K562 (cell line): ENCODE measurements at regions not wholly inside any gene's neighbourhood (a gene's known extent, or its start where the extent isn't known, plus 50 kb on each side); places are given as distances from the start of the nearest gene placed in this dataset.

Experiments
- ATAC-seq: fragments of 200-7000 bp; cut with Tn5 transposase; 3 replicates; pipeline ENCODE4 v1.9.1; 2020; ENCODE audit warnings: moderate library complexity
- BruUV-seq: library from RNA; stranded (reverse); fragments of 400-500 nt; replicated peaks from 2 replicates; lab custom pipeline; 2021; lab: Mats Ljungman, UMichigan
- CTCF ChIA-PET: fragments of 300-600 bp; formaldehyde crosslinking; extraction: SDS; loops from one replicate; lab custom pipeline; 2021; ENCODE audit warnings: low intra/inter-chr PET ratio; lab: Yijun Ruan, JAX
- POLR2A ChIA-PET: fragments of 300-600, 350-650 bp; sonication (Branson Sonifier 250); formaldehyde crosslinking; extraction: SDS; loops from one replicate; lab custom pipeline; 2021; ENCODE audit warnings: antibody characterized with exemption, inconsistent platforms; lab: Yijun Ruan, JAX
- DNase-seq, 4 experiments: peaks; one replicate each; pipeline versions ENCODE4 v3.0.0 to v3.0.0-alpha.2; 2011 to 2018; ENCODE audit warnings: low spot score in 3 of 4, mixed read lengths in 3 of 4; ENCODE audit errors: extremely low read depth in 1 of 4
- FAIRE-seq: peaks from 2 replicates; lab custom pipeline; 2011; peaks lifted over from hg19 to GRCh38; lab: Jason Lieb, UNC
- H2AFZ ChIP-seq: 2 replicates; pipeline ENCODE4 v1.6.0; 2011; ENCODE audit warnings: low read depth, low read length, control low read depth, inconsistent platforms
- H3K27ac ChIP-seq: fragments of 200-600 bp; 3 replicates; pipeline ENCODE4 v1.8.0; 2011; ENCODE audit warnings: low read depth, mild to moderate bottlenecking, control low read depth, inconsistent platforms, low read length, moderate library complexity, mixed read lengths; ENCODE audit errors: extremely low read depth
- H3K27me3 ChIP-seq, 2 experiments: fragments of 300-600 bp in 1 of 2; 2 replicates in 1 of 2; 3 replicates in 1 of 2; pipeline versions ENCODE4 v1.6.0 to v1.8.0; 2011; ENCODE audit warnings: inconsistent platforms in 2 of 2, low read length in 2 of 2, mild to moderate bottlenecking in 1 of 2, mixed read lengths in 1 of 2, moderate library complexity in 1 of 2; ENCODE audit not compliant: control insufficient read depth in 2 of 2, insufficient read depth in 2 of 2
- H3K36me3 ChIP-seq: fragments of 300-600 bp; 3 replicates; pipeline ENCODE4 v1.8.0; 2011; ENCODE audit warnings: mild to moderate bottlenecking, low read length, inconsistent platforms; ENCODE audit not compliant: control insufficient read depth, insufficient read depth
- H3K4me1 ChIP-seq, 2 experiments: fragments of 200-600 bp in 1 of 2; replicated peaks in 1 of 2; 2 replicates in 1 of 2; 3 replicates in 1 of 2; pipeline versions ENCODE4 v1.5.1 to v1.8.0; 2011; ENCODE audit warnings: inconsistent platforms in 2 of 2, low read length in 2 of 2, mild to moderate bottlenecking in 1 of 2, mixed read lengths in 1 of 2, moderate library complexity in 1 of 2; ENCODE audit not compliant: control insufficient read depth in 2 of 2, insufficient read depth in 2 of 2
- H3K4me2 ChIP-seq: 2 replicates; pipeline ENCODE4 v1.6.1; 2011; ENCODE audit warnings: low read length, control low read depth, inconsistent platforms, mixed read lengths; ENCODE audit not compliant: insufficient read depth
- H3K4me3 ChIP-seq: fragments of 200-600 bp; sonication (generic), shearing (Covaris generic); 2 replicates; pipeline ENCODE4 v1.5.1; 2016; ENCODE audit warnings: control low read depth, inconsistent platforms
- H3K79me2 ChIP-seq: fragments of 200-600 bp; 3 replicates; pipeline ENCODE4 v1.8.0; 2011; ENCODE audit warnings: low read length, inconsistent platforms; ENCODE audit not compliant: control insufficient read depth, insufficient read depth
- H3K9ac ChIP-seq, 2 experiments: 2 replicates each; pipeline versions ENCODE4 v1.6.0 to v1.6.1; 2011; ENCODE audit warnings: low read depth in 2 of 2, low read length in 2 of 2, control low read depth in 1 of 2, inconsistent platforms in 1 of 2, mild to moderate bottlenecking in 1 of 2, mixed read lengths in 1 of 2; ENCODE audit not compliant: insufficient read depth in 1 of 2
- H3K9me1 ChIP-seq: one replicate; pipeline ENCODE4 v1.6.0; 2011; ENCODE audit warnings: inconsistent platforms, mild to moderate bottlenecking, low read length, moderate library complexity; ENCODE audit not compliant: control insufficient read depth, insufficient read depth
- H3K9me3 ChIP-seq: replicated peaks from 2 replicates; pipeline ENCODE4 v1.5.1; 2011; ENCODE audit warnings: low read depth, low read length, inconsistent platforms; ENCODE audit not compliant: control insufficient read depth, insufficient read depth
- H4K20me1 ChIP-seq: replicated peaks from 2 replicates; pipeline ENCODE4 v1.6.1; 2011; ENCODE audit warnings: low read length, inconsistent platforms, mixed read lengths; ENCODE audit not compliant: control insufficient read depth, insufficient read depth
- ATF2 ChIP-seq: sonication (generic); formaldehyde crosslinking; IDR thresholded peaks from 2 replicates; pipeline ENCODE4 v1.8.1; 2022; ENCODE audit warnings: missing genetic modification reagents
- ATF3 ChIP-seq, 2 experiments: fragments of 450-650 bp in 1 of 2; sonication (generic) in 1 of 2; formaldehyde crosslinking in 1 of 2; IDR thresholded peaks in 1 of 2; conservative IDR thresholded peaks in 1 of 2; 2 replicates each; pipeline versions ENCODE4 v1.6.1 to v1.8.1; 2016 to 2023; ENCODE audit warnings: mild to moderate bottlenecking in 2 of 2, moderate library complexity in 2 of 2, inconsistent platforms in 1 of 2, missing genetic modification reagents in 1 of 2
- BACH1 ChIP-seq: fragments of 200-800 bp; sonication (Bioruptor generic); IDR thresholded peaks from 2 replicates; pipeline ENCODE4 v1.6.1; 2016; ENCODE audit warnings: missing genetic modification characterization, missing compliant biosample characterization
- CC2D1A ChIP-seq: fragments of 450-650 bp; IDR thresholded peaks from 2 replicates; pipeline ENCODE4 v1.6.1; 2017; ENCODE audit warnings: mild to moderate bottlenecking
- ERF ChIP-seq: fragments of 450-650 bp; formaldehyde crosslinking; IDR thresholded peaks from 2 replicates; pipeline ENCODE4 v1.4.0; 2020; ENCODE audit warnings: mild to moderate bottlenecking, mixed read lengths
- GABPA ChIP-seq: fragments of 200-800 bp; sonication (Bioruptor generic); conservative IDR thresholded peaks from 2 replicates; pipeline ENCODE4 v1.6.1; 2016; ENCODE audit warnings: low read depth, missing genetic modification characterization, missing compliant biosample characterization
- GTF2B ChIP-seq: IDR thresholded peaks from 2 replicates; pipeline ENCODE4 v1.6.1; 2011; ENCODE audit not compliant: insufficient read length; ENCODE audit errors: extremely low read depth
- MCM2 ChIP-seq: fragments of 450-650 bp; IDR thresholded peaks from 2 replicates; pipeline ENCODE4 v1.6.1; 2017; ENCODE audit warnings: low read depth, mild to moderate bottlenecking
- NFXL1 ChIP-seq: fragments of 450-650 bp; formaldehyde crosslinking; IDR thresholded peaks from 2 replicates; pipeline ENCODE4 v1.4.0; 2021; ENCODE audit warnings: mild to moderate bottlenecking
- SREBF2 ChIP-seq: sonication (generic); formaldehyde crosslinking; IDR thresholded peaks from 2 replicates; pipeline ENCODE4 v1.4.0; 2020; ENCODE audit warnings: mild to moderate bottlenecking, missing genetic modification reagents
- THAP12 ChIP-seq: fragments of 250-450 bp; sonication (Bioruptor Pico); IDR thresholded peaks from 2 replicates; pipeline ENCODE4 v1.9.0; 2021; ENCODE audit warnings: mild to moderate bottlenecking, inconsistent platforms
- ZBTB17 ChIP-seq: fragments of 450-650 bp; formaldehyde crosslinking; IDR thresholded peaks from 2 replicates; pipeline ENCODE4 v1.4.0; 2020; ENCODE audit warnings: mild to moderate bottlenecking
- ZFP91 ChIP-seq: sonication (generic); formaldehyde crosslinking; IDR thresholded peaks from 2 replicates; pipeline ENCODE4 v1.8.0; 2022; ENCODE audit warnings: mild to moderate bottlenecking, missing genetic modification reagents
- ZNF146 ChIP-seq: IDR thresholded peaks from one replicate; pipeline ENCODE4 v1.6.1; 2018; ENCODE audit warnings: missing compliant biosample characterization; ENCODE audit not compliant: unreplicated experiment
- ZNF184 ChIP-seq: sonication (generic); formaldehyde crosslinking; IDR thresholded peaks from 2 replicates; pipeline ENCODE4 v1.5.0; 2020; ENCODE audit warnings: missing genetic modification reagents
- ZNF217 ChIP-seq: sonication (generic); formaldehyde crosslinking; IDR thresholded peaks from 2 replicates; pipeline ENCODE4 v1.8.0; 2022; ENCODE audit warnings: mild to moderate bottlenecking, missing genetic modification reagents
- ZNF24 ChIP-seq: fragments of 450-650 bp; IDR thresholded peaks from 2 replicates; pipeline ENCODE4 v1.6.1; 2016
- ZNF444 ChIP-seq: fragments of 250-450 bp; sonication (Bioruptor Pico); IDR thresholded peaks from 2 replicates; pipeline ENCODE4 v1.4.0; 2020; ENCODE audit warnings: mild to moderate bottlenecking, moderate library complexity
- ZNF778 ChIP-seq: fragments of 450-650 bp; formaldehyde crosslinking; IDR thresholded peaks from 2 replicates; pipeline ENCODE4 v1.4.0; 2020; ENCODE audit warnings: mild to moderate bottlenecking, moderate library complexity
- in situ Hi-C: fragments of 300-500 bp; cut with MboI; formaldehyde crosslinking; loops from 4 replicates; pipeline ENCODE4 v1.15.0; 2018; ENCODE audit warnings: inconsistent platforms, mixed read lengths
- intact Hi-C: fragments of 100-400 bp; cut with micrococcal nuclease; formaldehyde crosslinking; loops from 2 replicates; pipeline ENCODE4 v1.14.2; 2022

GRCh38 chr1:221841983-221842335 lies 100.1 kb upstream of the DUSP10 start:
- no peaks in the 10 kb centered on the region for H3K9me3 ChIP-seq
- H4K20me1 ChIP-seq, result no peaks in the 10 kb centered on the region
- H3K27me3 ChIP-seq, result peaks cover 0 to 3% of the 10 kb centered on the region in 2 experiments; a peak in 3 of 5 replicates
- H3K4me1 ChIP-seq, result no peaks in the 10 kb centered on the region; a peak in 1 of 5 replicates
- ATAC-seq (no peak), DNase-seq (no peak), FAIRE-seq (no peak)
- no peak overlapping the region for H3K4me3 ChIP-seq
- H3K27ac ChIP-seq, result no peak overlapping the region
- TF ChIP-seq ZNF444 (CRISPR knock-in tag) (no peak), ATF2 (no peak), ZNF146 (CRISPR knock-in tag) (no peak), THAP12 (CRISPR knock-in tag) (no peak), SREBF2 (CRISPR knock-in tag) (no peak), MCM2 (no peak), ZNF184 (CRISPR knock-in tag) (no peak), ERF (CRISPR knock-in tag) (no peak), CC2D1A (no peak), ZNF24 (no peak), NFXL1 (no peak), GTF2B (no peak), ZNF217 (no peak), ZFP91 (CRISPR knock-in tag) (no peak), ZBTB17 (CRISPR knock-in tag) (no peak), GABPA (tag) (no peak), ZNF778 (CRISPR knock-in tag) (no peak), BACH1 (no peak), ATF3 (IDR thresholded peaks at IDR 0.05) (no peak), ATF3 (CRISPR knock-in tag; conservative IDR thresholded peaks at IDR 0.05) (no peak)
- in situ Hi-C loops, result no loop called here
- no peaks in the 10 kb centered on the region for H3K9me1 ChIP-seq
- H3K4me2 ChIP-seq, result no peak overlapping the region
- CTCF ChIA-PET, result no interaction called here
- no TSS peak for BruUV-seq
- no peaks in the 10 kb centered on the region for H3K36me3 ChIP-seq
- no peak overlapping the region for H3K9ac ChIP-seq
- intact Hi-C loops, result no loop called here
- POLR2A ChIA-PET, result interaction anchor here (0.6 kb wide), 1 partner anchor 197 kb away, joined by 3 read pairs; no protein-coding TSS in a partner anchor
- no peak overlapping the region for H2AFZ ChIP-seq
- H3K79me2 ChIP-seq, result no peaks in the 10 kb centered on the region
